Spleen (tissue), 7 donors: ENCODE measurements at regions not wholly inside any gene's neighbourhood (a gene's known extent, or its start where the extent isn't known, plus 50 kb on each side); places are given as distances from the start of the nearest gene placed in this dataset.

Experiments used
- POLR2A ChIP-seq, 3 donors: fragments of 450-650 bp; IDR thresholded peaks; one replicate each; pipeline ENCODE4 v1.5.1; 2017; ENCODE audit warnings: antibody characterized with exemption in 3 of 3, mild to moderate bottlenecking in 1 of 3
- TF ChIP-seq, protein P1 (sequence below), 11 experiments: fragments of 200-600 bp in 7 of 11; fragments of 450-650 bp in 4 of 11; sonication (generic) in 4 of 11; IDR thresholded peaks in 8 of 11; conservative IDR thresholded peaks in 3 of 11; 1 replicate in 7 of 11; 2 replicates in 4 of 11; pipeline versions ENCODE4 v1.4.0 to v1.8.0; 2016 to 2021; ENCODE audit warnings: antibody characterized with exemption in 11 of 11, inconsistent platforms in 4 of 11, mild to moderate bottlenecking in 1 of 11
- donor health status: DM: no; HTN: no; CAD: no; lungs with moderate emphysema.
- donor health status: DM: no; HTN: no; CAD: no.
- donor health status: DM: no; HTN: no; CAD: no.

GRCh38 chr14:104388541-104389325 is 190.8 kb upstream of the C14orf180 start:
- TF ChIP-seq, protein P1, sequence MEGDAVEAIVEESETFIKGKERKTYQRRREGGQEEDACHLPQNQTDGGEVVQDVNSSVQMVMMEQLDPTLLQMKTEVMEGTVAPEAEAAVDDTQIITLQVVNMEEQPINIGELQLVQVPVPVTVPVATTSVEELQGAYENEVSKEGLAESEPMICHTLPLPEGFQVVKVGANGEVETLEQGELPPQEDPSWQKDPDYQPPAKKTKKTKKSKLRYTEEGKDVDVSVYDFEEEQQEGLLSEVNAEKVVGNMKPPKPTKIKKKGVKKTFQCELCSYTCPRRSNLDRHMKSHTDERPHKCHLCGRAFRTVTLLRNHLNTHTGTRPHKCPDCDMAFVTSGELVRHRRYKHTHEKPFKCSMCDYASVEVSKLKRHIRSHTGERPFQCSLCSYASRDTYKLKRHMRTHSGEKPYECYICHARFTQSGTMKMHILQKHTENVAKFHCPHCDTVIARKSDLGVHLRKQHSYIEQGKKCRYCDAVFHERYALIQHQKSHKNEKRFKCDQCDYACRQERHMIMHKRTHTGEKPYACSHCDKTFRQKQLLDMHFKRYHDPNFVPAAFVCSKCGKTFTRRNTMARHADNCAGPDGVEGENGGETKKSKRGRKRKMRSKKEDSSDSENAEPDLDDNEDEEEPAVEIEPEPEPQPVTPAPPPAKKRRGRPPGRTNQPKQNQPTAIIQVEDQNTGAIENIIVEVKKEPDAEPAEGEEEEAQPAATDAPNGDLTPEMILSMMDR (IDR thresholded peaks at IDR 0.05 in 8 of 11, conservative IDR thresholded peaks at IDR 0.05 in 3 of 11): no peak
- no peak for TF ChIP-seq POLR2A (IDR thresholded peaks at IDR 0.05)
